AG04450 (cell line): ENCODE measurements at regions not wholly inside any gene's neighbourhood (a gene's known extent, or its start where the extent isn't known, plus 50 kb on each side); places are given as distances from the start of the nearest gene placed in this dataset.
A peak's percentile ranks its signal among the peaks of the same experiment; 100 is the strongest.
"Not testable (repeated sequence)": the region's sequence is repeated elsewhere in the genome, so short reads cannot be mapped to it uniquely, and the experiment has no call there.

Experiments
- CTCF ChIA-PET: fragments of 300-600, 350-600 bp; formaldehyde crosslinking; extraction: SDS; loops from one replicate; lab custom pipeline; 2022; ENCODE audit warnings: antibody characterized with exemption, inconsistent platforms; lab: Charles Lee
- POLR2A ChIA-PET: fragments of 350-600 bp; formaldehyde crosslinking; extraction: SDS; loops from one replicate; lab custom pipeline; 2021; ENCODE audit warnings: antibody characterized with exemption, inconsistent platforms; lab: Yijun Ruan, JAX
- DNase-seq: peaks from one replicate; pipeline ENCODE4 v3.0.0-alpha.2; 2011; ENCODE audit warnings: low read depth, low spot score
- H3K27ac ChIP-seq: one replicate; pipeline ENCODE4 v1.5.1; 2012; ENCODE audit warnings: low read depth, low read length, control low read depth
- H3K27me3 ChIP-seq: one replicate; pipeline ENCODE4 v1.6.0; 2012; ENCODE audit warnings: low read length; ENCODE audit not compliant: control insufficient read depth, insufficient read depth
- H3K4me3 ChIP-seq: 2 replicates; pipeline ENCODE4 v1.5.1; 2011; ENCODE audit warnings: mild to moderate bottlenecking, low read depth, low read length, control low read depth
- H3K9me3 ChIP-seq: 2 replicates; pipeline ENCODE4 v1.5.1; 2012; ENCODE audit warnings: low read length; ENCODE audit not compliant: control insufficient read depth, insufficient read depth
- TF ChIP-seq, protein P1 (sequence below): IDR thresholded peaks from 2 replicates; pipeline ENCODE4 v1.5.1; 2011; ENCODE audit warnings: low read depth, low read length, control low read depth, inconsistent platforms

DNA sequence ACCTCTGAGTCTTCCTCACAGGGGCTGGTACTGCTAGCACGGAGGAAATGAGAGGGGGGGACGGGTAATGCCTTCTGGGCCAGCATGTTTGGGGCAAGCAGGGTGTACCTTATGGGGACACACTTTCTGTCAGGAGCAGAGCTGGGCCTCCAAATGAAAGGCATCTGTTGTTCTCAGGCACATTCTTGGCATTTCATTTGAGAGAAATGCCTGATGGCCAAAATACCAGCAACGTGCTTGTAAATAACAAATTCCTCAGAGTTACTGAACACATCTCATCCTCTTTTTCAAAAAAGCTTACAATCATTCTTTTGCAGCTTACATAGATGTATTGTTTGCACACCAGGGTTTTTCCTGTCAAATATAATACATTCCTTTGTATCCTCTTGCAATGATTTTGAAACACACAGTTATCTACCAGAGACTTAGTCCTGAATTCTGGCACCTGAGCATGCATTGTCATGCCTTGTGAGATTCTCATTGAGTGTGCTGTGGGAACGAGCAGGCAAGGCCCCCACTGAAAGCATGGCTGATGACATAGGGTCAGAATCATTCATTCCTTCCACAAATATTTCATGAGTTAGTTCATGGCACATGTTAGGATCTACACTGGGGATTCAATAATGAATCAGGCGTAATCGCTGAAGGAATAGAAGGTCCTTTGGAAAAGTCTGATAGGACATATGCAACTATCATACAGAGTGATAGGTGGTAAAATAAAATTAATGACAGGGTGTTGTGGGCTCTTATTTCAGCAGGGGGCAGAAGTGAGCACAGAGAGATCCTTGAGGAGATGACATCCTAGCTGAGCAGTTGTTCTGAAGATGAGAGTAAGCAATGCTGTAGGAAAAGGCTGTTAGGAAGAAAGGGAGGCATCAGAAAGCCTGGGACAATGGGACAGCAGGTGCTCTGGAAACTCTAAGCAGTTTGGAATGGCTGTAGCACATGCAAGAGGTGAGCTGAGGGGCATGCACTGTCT lies 260.9 kb upstream of the TUT7 start:
- Histone ChIP-seq H3K27ac (peak overlapping the region; percentile 59), H3K4me3 (no peak overlapping the region), H3K27me3 (no peaks in the 10 kb centered on the region), H3K9me3 (no peaks in the 10 kb centered on the region)
- TF ChIP-seq, protein P1, sequence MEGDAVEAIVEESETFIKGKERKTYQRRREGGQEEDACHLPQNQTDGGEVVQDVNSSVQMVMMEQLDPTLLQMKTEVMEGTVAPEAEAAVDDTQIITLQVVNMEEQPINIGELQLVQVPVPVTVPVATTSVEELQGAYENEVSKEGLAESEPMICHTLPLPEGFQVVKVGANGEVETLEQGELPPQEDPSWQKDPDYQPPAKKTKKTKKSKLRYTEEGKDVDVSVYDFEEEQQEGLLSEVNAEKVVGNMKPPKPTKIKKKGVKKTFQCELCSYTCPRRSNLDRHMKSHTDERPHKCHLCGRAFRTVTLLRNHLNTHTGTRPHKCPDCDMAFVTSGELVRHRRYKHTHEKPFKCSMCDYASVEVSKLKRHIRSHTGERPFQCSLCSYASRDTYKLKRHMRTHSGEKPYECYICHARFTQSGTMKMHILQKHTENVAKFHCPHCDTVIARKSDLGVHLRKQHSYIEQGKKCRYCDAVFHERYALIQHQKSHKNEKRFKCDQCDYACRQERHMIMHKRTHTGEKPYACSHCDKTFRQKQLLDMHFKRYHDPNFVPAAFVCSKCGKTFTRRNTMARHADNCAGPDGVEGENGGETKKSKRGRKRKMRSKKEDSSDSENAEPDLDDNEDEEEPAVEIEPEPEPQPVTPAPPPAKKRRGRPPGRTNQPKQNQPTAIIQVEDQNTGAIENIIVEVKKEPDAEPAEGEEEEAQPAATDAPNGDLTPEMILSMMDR: peak; percentile 49
- ChIA-PET CTCF (interaction anchor here (0.5 to 1.8 kb wide), 8 partner anchors 11 to 333 kb away, joined by 3 to 9 read pairs (median 4); partner anchors contain the start of gene GAS1), POLR2A (interaction anchor here (0.5 to 1.3 kb wide), 3 partner anchors 66 to 1096 kb away, joined by 3 to 5 read pairs (median 3); no protein-coding TSS in a partner anchor)
- peak; percentile 37 for DNase-seq

DNA sequence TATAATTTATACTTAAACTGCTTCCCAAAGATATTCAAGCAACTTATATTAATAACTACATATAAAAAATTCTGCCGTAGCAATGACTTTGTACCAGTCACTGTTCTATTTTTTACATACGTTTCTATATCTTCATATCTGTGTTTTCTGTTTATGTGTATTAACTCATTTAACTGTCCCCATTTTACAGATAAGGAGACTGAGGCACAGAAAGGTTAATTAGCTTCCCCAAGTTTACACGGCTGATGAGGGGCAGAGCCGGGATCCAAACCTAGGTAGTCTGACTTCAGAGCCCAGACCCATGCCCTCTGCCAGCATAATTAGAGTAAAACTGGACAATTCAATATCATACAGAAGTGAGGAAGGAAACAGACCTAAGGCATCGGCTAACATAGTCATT lies 259.7 kb upstream of the TUT7 start:
- Histone ChIP-seq H3K9me3 (no peaks in the 10 kb centered on the region), H3K27ac (no peak overlapping the region), H3K4me3 (no peak overlapping the region), H3K27me3 (no peaks in the 10 kb centered on the region)
- TF ChIP-seq, protein P1: no peak
- DNase-seq: no peak
- CTCF ChIA-PET: interaction anchor here (1.2 to 1.6 kb wide), 2 partner anchors 335 to 711 kb away, joined by 4 to 6 read pairs; no protein-coding TSS in a partner anchor
- POLR2A ChIA-PET: no interaction called here

DNA sequence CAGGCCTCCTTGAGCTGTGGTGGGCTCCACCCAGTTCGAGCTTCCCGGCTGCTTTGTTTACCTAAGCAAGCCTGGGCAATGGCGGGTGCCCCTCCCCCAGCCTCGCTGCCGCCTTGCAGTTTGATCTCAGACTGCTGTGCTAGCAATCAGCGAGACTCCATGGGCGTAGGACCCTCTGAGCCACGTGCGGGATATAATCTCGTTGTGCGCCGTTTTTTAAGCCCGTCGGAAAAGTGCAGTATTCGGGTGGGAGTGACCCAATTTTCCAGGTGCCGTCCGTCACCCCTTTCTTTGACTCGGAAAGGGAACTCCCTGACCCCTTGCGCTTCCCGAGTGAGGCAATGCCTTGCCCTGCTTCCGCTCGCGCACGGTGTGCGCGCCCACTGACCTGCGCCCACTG lies 257.3 kb upstream of the TUT7 start:
- H3K4me3 ChIP-seq, H3K27ac ChIP-seq, H3K27me3 ChIP-seq, POLR2A ChIA-PET, CTCF ChIA-PET, DNase-seq, H3K9me3 ChIP-seq: not testable (repeated sequence)

DNA sequence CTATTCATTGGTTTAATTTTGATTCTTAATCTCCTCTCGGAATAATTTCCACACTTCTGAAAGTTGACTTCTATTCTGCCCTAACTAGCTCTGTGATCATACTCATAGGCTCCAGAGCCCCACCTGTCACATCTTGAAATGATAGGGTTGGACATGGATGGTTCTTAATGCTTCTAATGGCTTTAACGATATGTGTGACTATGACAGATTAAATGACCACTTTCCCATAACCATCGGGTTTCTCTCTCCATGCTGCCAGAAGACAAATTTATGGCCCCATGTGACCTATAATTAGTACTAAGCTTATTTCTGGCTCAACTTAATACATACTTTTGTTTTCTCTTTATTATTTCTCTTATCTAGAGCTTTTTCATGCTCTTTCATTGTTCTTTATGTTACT lies 251.1 kb upstream of the TUT7 start:
- H3K9me3 ChIP-seq: no peaks in the 10 kb centered on the region
- no peak for DNase-seq
- CTCF ChIA-PET: no interaction called here
- H3K27ac ChIP-seq: no peak overlapping the region
- no peak overlapping the region for H3K4me3 ChIP-seq
- POLR2A ChIA-PET: no interaction called here
- H3K27me3 ChIP-seq: no peaks in the 10 kb centered on the region
- TF ChIP-seq, protein P1: no peak

DNA sequence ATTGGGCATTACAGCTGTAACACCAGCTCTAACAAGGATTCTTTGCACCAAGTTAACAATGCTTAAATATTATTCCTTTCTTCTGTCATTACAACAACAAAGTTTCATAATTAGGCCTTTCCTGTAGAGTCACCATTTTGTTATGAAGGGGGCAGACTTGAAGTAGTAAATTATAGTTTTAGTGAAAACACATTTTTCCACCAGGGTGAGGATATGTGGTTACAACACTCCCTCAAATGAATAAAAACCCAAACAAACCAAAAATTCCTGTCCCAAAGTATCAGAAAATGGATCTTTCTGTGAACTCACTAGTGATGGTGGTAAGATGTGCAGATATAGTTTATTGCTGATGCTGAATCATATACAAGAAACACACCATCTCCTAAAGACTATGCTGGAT lies 250.5 kb upstream of the TUT7 start:
- H3K4me3 ChIP-seq: no peak overlapping the region
- ChIA-PET POLR2A (no interaction called here), CTCF (no interaction called here)
- H3K27me3 ChIP-seq: no peaks in the 10 kb centered on the region
- no peaks in the 10 kb centered on the region for H3K9me3 ChIP-seq
- TF ChIP-seq, protein P1: no peak
- DNase-seq: no peak
- H3K27ac ChIP-seq: no peak overlapping the region
